H1 (cell line): ENCODE measurements at regions not wholly inside any gene's neighbourhood (a gene's known extent, or its start where the extent isn't known, plus 50 kb on each side); places are given as distances from the start of the nearest gene placed in this dataset.

Source experiments
- TF ChIP-seq, protein P1 (sequence below): fragments of 300-600 bp; sonication (generic); IDR thresholded peaks from 2 replicates; pipeline ENCODE4 v1.7.1; 2012; ENCODE audit warnings: low read length, moderate library complexity, mild to moderate bottlenecking, inconsistent platforms; ENCODE audit not compliant: insufficient replicate concordance

DNA sequence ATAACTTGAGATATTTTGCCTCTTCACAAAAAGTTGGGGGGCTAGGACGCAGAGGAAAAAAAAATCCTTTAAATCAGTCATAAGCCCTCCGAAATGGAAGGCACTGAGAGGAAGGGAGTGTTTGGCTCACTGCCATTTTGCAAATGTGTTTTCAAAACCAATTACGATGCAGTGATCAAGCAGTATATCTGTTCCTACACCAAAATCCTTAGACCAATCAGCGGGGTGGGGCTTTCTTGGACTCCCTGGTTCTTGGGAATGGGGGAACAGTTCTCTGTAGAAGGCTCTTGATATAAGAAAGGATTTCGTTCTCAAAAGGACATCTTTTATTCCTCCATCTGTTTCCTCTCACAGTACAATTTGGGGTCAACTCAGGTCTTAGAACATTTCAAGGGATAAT is 478.6 kb upstream of the JARID2 start (continued):
- TF ChIP-seq, protein P1, sequence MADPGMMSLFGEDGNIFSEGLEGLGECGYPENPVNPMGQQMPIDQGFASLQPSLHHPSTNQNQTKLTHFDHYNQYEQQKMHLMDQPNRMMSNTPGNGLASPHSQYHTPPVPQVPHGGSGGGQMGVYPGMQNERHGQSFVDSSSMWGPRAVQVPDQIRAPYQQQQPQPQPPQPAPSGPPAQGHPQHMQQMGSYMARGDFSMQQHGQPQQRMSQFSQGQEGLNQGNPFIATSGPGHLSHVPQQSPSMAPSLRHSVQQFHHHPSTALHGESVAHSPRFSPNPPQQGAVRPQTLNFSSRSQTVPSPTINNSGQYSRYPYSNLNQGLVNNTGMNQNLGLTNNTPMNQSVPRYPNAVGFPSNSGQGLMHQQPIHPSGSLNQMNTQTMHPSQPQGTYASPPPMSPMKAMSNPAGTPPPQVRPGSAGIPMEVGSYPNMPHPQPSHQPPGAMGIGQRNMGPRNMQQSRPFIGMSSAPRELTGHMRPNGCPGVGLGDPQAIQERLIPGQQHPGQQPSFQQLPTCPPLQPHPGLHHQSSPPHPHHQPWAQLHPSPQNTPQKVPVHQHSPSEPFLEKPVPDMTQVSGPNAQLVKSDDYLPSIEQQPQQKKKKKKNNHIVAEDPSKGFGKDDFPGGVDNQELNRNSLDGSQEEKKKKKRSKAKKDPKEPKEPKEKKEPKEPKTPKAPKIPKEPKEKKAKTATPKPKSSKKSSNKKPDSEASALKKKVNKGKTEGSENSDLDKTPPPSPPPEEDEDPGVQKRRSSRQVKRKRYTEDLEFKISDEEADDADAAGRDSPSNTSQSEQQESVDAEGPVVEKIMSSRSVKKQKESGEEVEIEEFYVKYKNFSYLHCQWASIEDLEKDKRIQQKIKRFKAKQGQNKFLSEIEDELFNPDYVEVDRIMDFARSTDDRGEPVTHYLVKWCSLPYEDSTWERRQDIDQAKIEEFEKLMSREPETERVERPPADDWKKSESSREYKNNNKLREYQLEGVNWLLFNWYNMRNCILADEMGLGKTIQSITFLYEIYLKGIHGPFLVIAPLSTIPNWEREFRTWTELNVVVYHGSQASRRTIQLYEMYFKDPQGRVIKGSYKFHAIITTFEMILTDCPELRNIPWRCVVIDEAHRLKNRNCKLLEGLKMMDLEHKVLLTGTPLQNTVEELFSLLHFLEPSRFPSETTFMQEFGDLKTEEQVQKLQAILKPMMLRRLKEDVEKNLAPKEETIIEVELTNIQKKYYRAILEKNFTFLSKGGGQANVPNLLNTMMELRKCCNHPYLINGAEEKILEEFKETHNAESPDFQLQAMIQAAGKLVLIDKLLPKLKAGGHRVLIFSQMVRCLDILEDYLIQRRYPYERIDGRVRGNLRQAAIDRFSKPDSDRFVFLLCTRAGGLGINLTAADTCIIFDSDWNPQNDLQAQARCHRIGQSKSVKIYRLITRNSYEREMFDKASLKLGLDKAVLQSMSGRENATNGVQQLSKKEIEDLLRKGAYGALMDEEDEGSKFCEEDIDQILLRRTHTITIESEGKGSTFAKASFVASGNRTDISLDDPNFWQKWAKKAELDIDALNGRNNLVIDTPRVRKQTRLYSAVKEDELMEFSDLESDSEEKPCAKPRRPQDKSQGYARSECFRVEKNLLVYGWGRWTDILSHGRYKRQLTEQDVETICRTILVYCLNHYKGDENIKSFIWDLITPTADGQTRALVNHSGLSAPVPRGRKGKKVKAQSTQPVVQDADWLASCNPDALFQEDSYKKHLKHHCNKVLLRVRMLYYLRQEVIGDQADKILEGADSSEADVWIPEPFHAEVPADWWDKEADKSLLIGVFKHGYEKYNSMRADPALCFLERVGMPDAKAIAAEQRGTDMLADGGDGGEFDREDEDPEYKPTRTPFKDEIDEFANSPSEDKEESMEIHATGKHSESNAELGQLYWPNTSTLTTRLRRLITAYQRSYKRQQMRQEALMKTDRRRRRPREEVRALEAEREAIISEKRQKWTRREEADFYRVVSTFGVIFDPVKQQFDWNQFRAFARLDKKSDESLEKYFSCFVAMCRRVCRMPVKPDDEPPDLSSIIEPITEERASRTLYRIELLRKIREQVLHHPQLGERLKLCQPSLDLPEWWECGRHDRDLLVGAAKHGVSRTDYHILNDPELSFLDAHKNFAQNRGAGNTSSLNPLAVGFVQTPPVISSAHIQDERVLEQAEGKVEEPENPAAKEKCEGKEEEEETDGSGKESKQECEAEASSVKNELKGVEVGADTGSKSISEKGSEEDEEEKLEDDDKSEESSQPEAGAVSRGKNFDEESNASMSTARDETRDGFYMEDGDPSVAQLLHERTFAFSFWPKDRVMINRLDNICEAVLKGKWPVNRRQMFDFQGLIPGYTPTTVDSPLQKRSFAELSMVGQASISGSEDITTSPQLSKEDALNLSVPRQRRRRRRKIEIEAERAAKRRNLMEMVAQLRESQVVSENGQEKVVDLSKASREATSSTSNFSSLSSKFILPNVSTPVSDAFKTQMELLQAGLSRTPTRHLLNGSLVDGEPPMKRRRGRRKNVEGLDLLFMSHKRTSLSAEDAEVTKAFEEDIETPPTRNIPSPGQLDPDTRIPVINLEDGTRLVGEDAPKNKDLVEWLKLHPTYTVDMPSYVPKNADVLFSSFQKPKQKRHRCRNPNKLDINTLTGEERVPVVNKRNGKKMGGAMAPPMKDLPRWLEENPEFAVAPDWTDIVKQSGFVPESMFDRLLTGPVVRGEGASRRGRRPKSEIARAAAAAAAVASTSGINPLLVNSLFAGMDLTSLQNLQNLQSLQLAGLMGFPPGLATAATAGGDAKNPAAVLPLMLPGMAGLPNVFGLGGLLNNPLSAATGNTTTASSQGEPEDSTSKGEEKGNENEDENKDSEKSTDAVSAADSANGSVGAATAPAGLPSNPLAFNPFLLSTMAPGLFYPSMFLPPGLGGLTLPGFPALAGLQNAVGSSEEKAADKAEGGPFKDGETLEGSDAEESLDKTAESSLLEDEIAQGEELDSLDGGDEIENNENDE = no peak
